GM12878 (cell line): ENCODE measurements at regions not wholly inside any gene's neighbourhood (a gene's known extent, or its start where the extent isn't known, plus 50 kb on each side); places are given as distances from the start of the nearest gene placed in this dataset.

Experiments
- BCLAF1 ChIP-seq: fragments of 450-650 bp; IDR thresholded peaks from 2 replicates; pipeline ENCODE4 v1.6.1; 2017; ENCODE audit warnings: antibody characterized with exemption, mild to moderate bottlenecking, moderate library complexity
- CBX3 ChIP-seq: fragments of 200-600 bp; sonication (generic); IDR thresholded peaks from 2 replicates; pipeline ENCODE4 v1.6.1; 2016; ENCODE audit warnings: low read depth, borderline replicate concordance
- CHD2 ChIP-seq: IDR thresholded peaks from 2 replicates; pipeline ENCODE4 v1.6.1; 2011; ENCODE audit warnings: low read depth, low read length, improper control_type of control experiment, borderline replicate concordance
- EGR1 ChIP-seq, 2 experiments: IDR thresholded peaks; 1 replicate in 1 of 2; 2 replicates in 1 of 2; pipeline ENCODE4 v1.6.1; 2011 to 2012; ENCODE audit warnings: low read depth in 2 of 2, low read length in 2 of 2, borderline replicate concordance in 1 of 2, mild to moderate bottlenecking in 1 of 2, moderate library complexity in 1 of 2
- ELK1 ChIP-seq: IDR thresholded peaks from 2 replicates; pipeline ENCODE4 v1.6.1; 2012; ENCODE audit warnings: low read depth, low read length, improper control_type of control experiment
- GABPA ChIP-seq: IDR thresholded peaks from 2 replicates; pipeline ENCODE4 v1.6.1; 2014; ENCODE audit warnings: antibody characterized with exemption, low read depth, mild to moderate bottlenecking, inconsistent platforms
- JUND ChIP-seq: IDR thresholded peaks from 2 replicates; pipeline ENCODE4 v1.6.1; 2012; ENCODE audit warnings: low read depth, mild to moderate bottlenecking, low read length, improper control_type of control experiment, moderate library complexity
- POLR2AphosphoS5 ChIP-seq: IDR thresholded peaks from 2 replicates; pipeline ENCODE4 v1.6.1; 2011; ENCODE audit warnings: mild to moderate bottlenecking, low read length, inconsistent platforms
- RBBP5 ChIP-seq: fragments of 200-600 bp; sonication (generic); conservative IDR thresholded peaks from 2 replicates; pipeline ENCODE4 v1.6.1; 2016
- REST ChIP-seq: IDR thresholded peaks from 2 replicates; pipeline ENCODE4 v1.6.1; 2012; ENCODE audit warnings: mild to moderate bottlenecking, low read depth, low read length
- ZNF207 ChIP-seq: fragments of 450-650 bp; IDR thresholded peaks from 2 replicates; pipeline ENCODE4 v1.6.1; 2014; ENCODE audit warnings: antibody characterized with exemption, mild to moderate bottlenecking, borderline replicate concordance
- TF ChIP-seq, protein P1 (sequence below): fragments of 450-650 bp; IDR thresholded peaks from 2 replicates; pipeline ENCODE4 v1.6.1; 2017; ENCODE audit warnings: mild to moderate bottlenecking, moderate library complexity

DNA sequence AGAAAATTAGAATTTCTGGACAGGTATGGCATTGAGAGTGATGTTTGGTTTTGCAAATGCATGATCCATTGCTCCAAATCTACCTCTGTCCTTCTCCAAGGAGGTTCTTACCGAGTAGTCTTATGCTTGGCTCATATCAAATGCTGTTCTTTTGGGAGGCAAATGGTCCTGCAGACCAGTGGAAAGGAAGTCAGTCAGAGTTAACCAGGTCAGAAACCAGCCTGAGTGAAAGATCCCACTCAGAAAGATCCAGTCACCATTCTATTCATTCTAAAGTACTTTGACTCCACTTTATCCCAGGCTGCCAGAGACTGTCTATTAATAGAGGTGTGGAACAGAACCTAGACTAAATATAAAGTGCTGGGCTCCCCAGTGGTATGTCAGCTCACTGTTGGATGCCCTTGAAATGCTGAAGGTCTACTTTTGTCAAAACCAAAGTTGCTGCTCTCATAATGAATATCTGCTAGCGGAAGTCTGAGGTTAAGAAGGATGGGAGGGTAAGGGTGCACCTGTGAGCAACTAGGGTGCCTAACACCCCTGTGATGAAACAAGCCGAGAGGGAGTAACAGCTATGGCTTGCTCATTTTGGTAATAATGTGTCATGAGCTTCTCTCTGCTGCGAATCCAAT lies 302.2 kb downstream of the ZNF608 start (continued):
- no peak for TF ChIP-seq POLR2AphosphoS5
- no peak for TF ChIP-seq JUND
- TF ChIP-seq, protein P1, sequence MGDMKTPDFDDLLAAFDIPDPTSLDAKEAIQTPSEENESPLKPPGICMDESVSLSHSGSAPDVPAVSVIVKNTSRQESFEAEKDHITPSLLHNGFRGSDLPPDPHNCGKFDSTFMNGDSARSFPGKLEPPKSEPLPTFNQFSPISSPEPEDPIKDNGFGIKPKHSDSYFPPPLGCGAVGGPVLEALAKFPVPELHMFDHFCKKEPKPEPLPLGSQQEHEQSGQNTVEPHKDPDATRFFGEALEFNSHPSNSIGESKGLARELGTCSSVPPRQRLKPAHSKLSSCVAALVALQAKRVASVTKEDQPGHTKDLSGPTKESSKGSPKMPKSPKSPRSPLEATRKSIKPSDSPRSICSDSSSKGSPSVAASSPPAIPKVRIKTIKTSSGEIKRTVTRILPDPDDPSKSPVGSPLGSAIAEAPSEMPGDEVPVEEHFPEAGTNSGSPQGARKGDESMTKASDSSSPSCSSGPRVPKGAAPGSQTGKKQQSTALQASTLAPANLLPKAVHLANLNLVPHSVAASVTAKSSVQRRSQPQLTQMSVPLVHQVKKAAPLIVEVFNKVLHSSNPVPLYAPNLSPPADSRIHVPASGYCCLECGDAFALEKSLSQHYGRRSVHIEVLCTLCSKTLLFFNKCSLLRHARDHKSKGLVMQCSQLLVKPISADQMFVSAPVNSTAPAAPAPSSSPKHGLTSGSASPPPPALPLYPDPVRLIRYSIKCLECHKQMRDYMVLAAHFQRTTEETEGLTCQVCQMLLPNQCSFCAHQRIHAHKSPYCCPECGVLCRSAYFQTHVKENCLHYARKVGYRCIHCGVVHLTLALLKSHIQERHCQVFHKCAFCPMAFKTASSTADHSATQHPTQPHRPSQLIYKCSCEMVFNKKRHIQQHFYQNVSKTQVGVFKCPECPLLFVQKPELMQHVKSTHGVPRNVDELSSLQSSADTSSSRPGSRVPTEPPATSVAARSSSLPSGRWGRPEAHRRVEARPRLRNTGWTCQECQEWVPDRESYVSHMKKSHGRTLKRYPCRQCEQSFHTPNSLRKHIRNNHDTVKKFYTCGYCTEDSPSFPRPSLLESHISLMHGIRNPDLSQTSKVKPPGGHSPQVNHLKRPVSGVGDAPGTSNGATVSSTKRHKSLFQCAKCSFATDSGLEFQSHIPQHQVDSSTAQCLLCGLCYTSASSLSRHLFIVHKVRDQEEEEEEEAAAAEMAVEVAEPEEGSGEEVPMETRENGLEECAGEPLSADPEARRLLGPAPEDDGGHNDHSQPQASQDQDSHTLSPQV, result no peak
- no peak for TF ChIP-seq ELK1
- TF ChIP-seq CHD2, result no peak
- TF ChIP-seq RBBP5, result no peak
- no peak for TF ChIP-seq BCLAF1
- no peak for TF ChIP-seq GABPA
- no peak for TF ChIP-seq ZNF207
- TF ChIP-seq EGR1 (IDR thresholded peaks at IDR 0.05; ENCODE audit: borderline replicate concordance in 1 of 2, low read depth in 2 of 2, low read length in 2 of 2), result no peak
- no peak for TF ChIP-seq REST
- TF ChIP-seq CBX3, result no peak
